Activated T-cell treated with anti-CD3 and anti-CD28 coated beads, Interleukin-2, amount 50 U/mL, for 4 hours (primary cell): ENCODE measurements at regions not wholly inside any gene's neighbourhood (a gene's known extent, or its start where the extent isn't known, plus 50 kb on each side); places are given as distances from the start of the nearest gene placed in this dataset.
"Not testable (repeated sequence)": the region's sequence is repeated elsewhere in the genome, so short reads cannot be mapped to it uniquely, and the experiment has no call there.

Source experiments
- ATAC-seq, 2 donors: fragments of 200-7000 bp; cut with Tn5 transposase; one replicate each; pipeline ENCODE4 v1.10.0; 2021
- DNase-seq: peaks from one replicate; pipeline ENCODE4 v3.0.0-alpha.2; 2020
- H3K27me3 Mint-ChIP-seq: one replicate; pipeline ENCODE4 v1.8.0; 2021; ENCODE audit warnings: low read depth, mixed read lengths
- H3K36me3 Mint-ChIP-seq: one replicate; pipeline ENCODE4 v1.8.0; 2022; ENCODE audit warnings: mixed read lengths; ENCODE audit not compliant: insufficient read depth
- H3K4me1 Mint-ChIP-seq: one replicate; pipeline ENCODE4 v1.8.0; 2021; ENCODE audit warnings: low read depth, mixed read lengths
- H3K4me3 Mint-ChIP-seq: one replicate; pipeline ENCODE4 v1.8.0; 2021; ENCODE audit warnings: mild to moderate bottlenecking, moderate library complexity, mixed read lengths
- H3K9me3 Mint-ChIP-seq: one replicate; pipeline ENCODE4 v1.8.0; 2021; ENCODE audit warnings: mixed read lengths

- Mint-ChIP-seq H3K27me3 (no peaks in the 10 kb centered on the region), H3K9me3 (no peaks in the 10 kb centered on the region), H3K4me1 (peaks cover 2% of the 10 kb centered on the region), H3K4me3 (no peak overlapping the region), H3K36me3 (no peaks in the 10 kb centered on the region)
- no peak for ATAC-seq
- no peak for DNase-seq
These were observed 160.6 kb downstream of the VEGFA start for GRCh38 chr6:43930440-43931154.

GRCh38 chr6:43929511-43929910 lies 159.5 kb downstream of the VEGFA start:
- Mint-ChIP-seq H3K4me3 (no peak overlapping the region), H3K4me1 (peaks cover 5% of the 10 kb centered on the region), H3K27me3 (no peaks in the 10 kb centered on the region), H3K9me3 (no peaks in the 10 kb centered on the region), H3K36me3 (no peaks in the 10 kb centered on the region)
- ATAC-seq (no peak), DNase-seq (no peak)

GRCh38 chr6:43927532-43928210 lies 157.7 kb downstream of the VEGFA start:
- Mint-ChIP-seq H3K36me3 (no peaks in the 10 kb centered on the region), H3K9me3 (no peaks in the 10 kb centered on the region), H3K4me1 (peaks cover 21% of the 10 kb centered on the region), H3K4me3 (no peak overlapping the region), H3K27me3 (no peaks in the 10 kb centered on the region)
- DNase-seq = no peak
- no peak for ATAC-seq

GRCh38 chr6:43926634-43927531 lies 156.9 kb downstream of the VEGFA start:
- Mint-ChIP-seq H3K4me1 (peaks cover 21% of the 10 kb centered on the region), H3K27me3 (no peaks in the 10 kb centered on the region), H3K9me3 (no peaks in the 10 kb centered on the region), H3K4me3 (no peak overlapping the region), H3K36me3 (no peaks in the 10 kb centered on the region)
- ATAC-seq (no peak), DNase-seq (no peak)

GRCh38 chr6:43925636-43926139 lies 155.7 kb downstream of the VEGFA start:
- not testable (repeated sequence) for DNase-seq, H3K36me3 Mint-ChIP-seq, H3K4me3 Mint-ChIP-seq, H3K27me3 Mint-ChIP-seq, ATAC-seq, H3K9me3 Mint-ChIP-seq
- H3K4me1 Mint-ChIP-seq = peaks cover 21% of the 10 kb centered on the region

GRCh38 chr6:43924222-43924702 lies 154.3 kb downstream of the VEGFA start:
- H3K4me3 Mint-ChIP-seq = no peak overlapping the region
- ATAC-seq (peak; percentile 77 to 81), DNase-seq (peak; percentile 14)
- no peaks in the 10 kb centered on the region for H3K9me3 Mint-ChIP-seq
- H3K27me3 Mint-ChIP-seq = peaks cover 2% of the 10 kb centered on the region
- no peaks in the 10 kb centered on the region for H3K36me3 Mint-ChIP-seq
- peaks cover 21% of the 10 kb centered on the region for H3K4me1 Mint-ChIP-seq

- Mint-ChIP-seq H3K4me3 (no peak overlapping the region), H3K4me1 (peaks cover 21% of the 10 kb centered on the region), H3K27me3 (peaks cover 2% of the 10 kb centered on the region), H3K36me3 (no peaks in the 10 kb centered on the region), H3K9me3 (no peaks in the 10 kb centered on the region)
- ATAC-seq (peak; percentile 41 to 49), DNase-seq (no peak)
These were observed 153.6 kb downstream of the VEGFA start for GRCh38 chr6:43923376-43924221.

- Mint-ChIP-seq H3K9me3 (no peaks in the 10 kb centered on the region), H3K4me1 (peaks cover 19% of the 10 kb centered on the region), H3K36me3 (no peaks in the 10 kb centered on the region), H3K27me3 (peaks cover 2% of the 10 kb centered on the region), H3K4me3 (no peak overlapping the region)
- ATAC-seq (no peak), DNase-seq (no peak)
These were observed 152.7 kb downstream of the VEGFA start for GRCh38 chr6:43922426-43923375.

- no peak overlapping the region for H3K4me3 Mint-ChIP-seq
- H3K27me3 Mint-ChIP-seq = peaks cover 2% of the 10 kb centered on the region
- DNase-seq (no peak), ATAC-seq (no peak)
- no peaks in the 10 kb centered on the region for H3K36me3 Mint-ChIP-seq
- H3K4me1 Mint-ChIP-seq = peaks cover 19% of the 10 kb centered on the region
- H3K9me3 Mint-ChIP-seq = no peaks in the 10 kb centered on the region
These were observed 151.8 kb downstream of the VEGFA start for GRCh38 chr6:43921548-43922425.

GRCh38 chr6:43921039-43921438 lies 151.0 kb downstream of the VEGFA start:
- H3K4me3 Mint-ChIP-seq = no peak overlapping the region
- DNase-seq = no peak
- no peak for ATAC-seq
- peaks cover 2% of the 10 kb centered on the region for H3K27me3 Mint-ChIP-seq
- H3K9me3 Mint-ChIP-seq = no peaks in the 10 kb centered on the region
- no peaks in the 10 kb centered on the region for H3K36me3 Mint-ChIP-seq
- H3K4me1 Mint-ChIP-seq = peaks cover 19% of the 10 kb centered on the region

- no peaks in the 10 kb centered on the region for H3K9me3 Mint-ChIP-seq
- H3K36me3 Mint-ChIP-seq = no peaks in the 10 kb centered on the region
- peaks cover 2% of the 10 kb centered on the region for H3K27me3 Mint-ChIP-seq
- ATAC-seq = no peak
- DNase-seq = no peak
- peaks cover 19% of the 10 kb centered on the region for H3K4me1 Mint-ChIP-seq
- H3K4me3 Mint-ChIP-seq = no peak overlapping the region
These were observed 149.8 kb downstream of the VEGFA start for GRCh38 chr6:43919774-43920173.

- Mint-ChIP-seq H3K9me3 (no peaks in the 10 kb centered on the region), H3K27me3 (peaks cover 2% of the 10 kb centered on the region), H3K4me3 (no peak overlapping the region), H3K4me1 (peaks cover 1% of the 10 kb centered on the region), H3K36me3 (no peaks in the 10 kb centered on the region)
- ATAC-seq = no peak
- DNase-seq = no peak
These were observed 147.9 kb downstream of the VEGFA start for GRCh38 chr6:43917878-43918382.
